ENCODE measurements at regions not wholly inside any gene's neighbourhood (a gene's known extent, or its start where the extent isn't known, plus 50 kb on each side); places are given as distances from the start of the nearest gene placed in this dataset.
"Not testable (repeated sequence)": the region's sequence is repeated elsewhere in the genome, so short reads cannot be mapped to it uniquely, and the experiment has no call there.

GRCh38 chr1:30445449-30445848 lies 277.9 kb downstream of the MATN1 start:
- no peak for DNase-seq (ENCODE audit: insufficient read length)
- TF ChIP-seq POLR2AphosphoS5 (IDR thresholded peaks at IDR 0.05; ENCODE audit: low read depth, low read length) (no peak), POLR2A (IDR thresholded peaks at IDR 0.05; ENCODE audit: low read depth, low read length) (no peak), TAF1 (IDR thresholded peaks at IDR 0.05; ENCODE audit: borderline replicate concordance, low read depth, low read length) (no peak)
- no peak for FAIRE-seq

GRCh38 chr1:30444850-30445249 lies 278.5 kb downstream of the MATN1 start:
- TF ChIP-seq POLR2A (IDR thresholded peaks at IDR 0.05; ENCODE audit: low read depth, low read length) = no peak
- TF ChIP-seq TAF1 (IDR thresholded peaks at IDR 0.05; ENCODE audit: borderline replicate concordance, low read depth, low read length) = no peak
- TF ChIP-seq POLR2AphosphoS5 (IDR thresholded peaks at IDR 0.05; ENCODE audit: low read depth, low read length) = no peak
- DNase-seq (ENCODE audit: insufficient read length) = no peak
- no peak for FAIRE-seq

- no peak for FAIRE-seq
Observed at GRCh38 chr1:30444401-30444800, 279.0 kb downstream of the MATN1 start.

GRCh38 chr1:30438274-30438673 lies 285.1 kb downstream of the MATN1 start:
- not testable (repeated sequence) for DNase-seq (ENCODE audit: insufficient read length); FAIRE-seq

More at GRCh38 chr1:30444401-30444800, 279.0 kb downstream of the MATN1 start:
- TF ChIP-seq POLR2AphosphoS5 (IDR thresholded peaks at IDR 0.05; ENCODE audit: low read depth, low read length) (no peak), POLR2A (IDR thresholded peaks at IDR 0.05; ENCODE audit: low read depth, low read length) (no peak), TAF1 (IDR thresholded peaks at IDR 0.05; ENCODE audit: borderline replicate concordance, low read depth, low read length) (no peak)
- DNase-seq (ENCODE audit: insufficient read length) = no peak

GRCh38 chr1:30437059-30437576 lies 286.3 kb downstream of the MATN1 start:
- no peak for DNase-seq (ENCODE audit: insufficient read length)
- FAIRE-seq = no peak
- TF ChIP-seq POLR2AphosphoS5 (IDR thresholded peaks at IDR 0.05; ENCODE audit: low read depth, low read length) = no peak
- no peak for TF ChIP-seq POLR2A (IDR thresholded peaks at IDR 0.05; ENCODE audit: low read depth, low read length)
- TF ChIP-seq TAF1 (IDR thresholded peaks at IDR 0.05; ENCODE audit: borderline replicate concordance, low read depth, low read length) = no peak

GRCh38 chr1:30427545-30427944 lies 295.8 kb downstream of the MATN1 start:
- FAIRE-seq (no peak), DNase-seq (ENCODE audit: insufficient read length) (no peak)
- TF ChIP-seq POLR2A (IDR thresholded peaks at IDR 0.05; ENCODE audit: low read depth, low read length) (no peak), TAF1 (IDR thresholded peaks at IDR 0.05; ENCODE audit: borderline replicate concordance, low read depth, low read length) (no peak), POLR2AphosphoS5 (IDR thresholded peaks at IDR 0.05; ENCODE audit: low read depth, low read length) (no peak)

GRCh38 chr1:30425046-30425445 lies 298.3 kb downstream of the MATN1 start:
- no peak for FAIRE-seq

GRCh38 chr1:30423570-30423969 lies 299.8 kb downstream of the MATN1 start:
- TF ChIP-seq TAF1 (IDR thresholded peaks at IDR 0.05; ENCODE audit: borderline replicate concordance, low read depth, low read length) (no peak), POLR2A (IDR thresholded peaks at IDR 0.05; ENCODE audit: low read depth, low read length) (no peak), POLR2AphosphoS5 (IDR thresholded peaks at IDR 0.05; ENCODE audit: low read depth, low read length) (no peak)
- FAIRE-seq (no peak), DNase-seq (ENCODE audit: insufficient read length) (no peak)

More at GRCh38 chr1:30425046-30425445, 298.3 kb downstream of the MATN1 start:
- no peak for DNase-seq (ENCODE audit: insufficient read length)
- TF ChIP-seq POLR2A (IDR thresholded peaks at IDR 0.05; ENCODE audit: low read depth, low read length) = no peak
- TF ChIP-seq POLR2AphosphoS5 (IDR thresholded peaks at IDR 0.05; ENCODE audit: low read depth, low read length) = no peak
- TF ChIP-seq TAF1 (IDR thresholded peaks at IDR 0.05; ENCODE audit: borderline replicate concordance, low read depth, low read length) = no peak

GRCh38 chr1:30422251-30422650 lies 301.1 kb downstream of the MATN1 start:
- no peak for FAIRE-seq
- no peak for DNase-seq (ENCODE audit: insufficient read length)
- no peak for TF ChIP-seq TAF1 (IDR thresholded peaks at IDR 0.05; ENCODE audit: borderline replicate concordance, low read depth, low read length)
- TF ChIP-seq POLR2A (IDR thresholded peaks at IDR 0.05; ENCODE audit: low read depth, low read length) = no peak

- no peak for FAIRE-seq
- no peak for TF ChIP-seq POLR2AphosphoS5 (IDR thresholded peaks at IDR 0.05; ENCODE audit: low read depth, low read length)
- no peak for TF ChIP-seq POLR2A (IDR thresholded peaks at IDR 0.05; ENCODE audit: low read depth, low read length)
- TF ChIP-seq TAF1 (IDR thresholded peaks at IDR 0.05; ENCODE audit: borderline replicate concordance, low read depth, low read length) = no peak
- no peak for DNase-seq (ENCODE audit: insufficient read length)
Observed at GRCh38 chr1:30420519-30421050, 302.8 kb downstream of the MATN1 start.

- FAIRE-seq (no peak), DNase-seq (ENCODE audit: insufficient read length) (no peak)
- TF ChIP-seq POLR2AphosphoS5 (IDR thresholded peaks at IDR 0.05; ENCODE audit: low read depth, low read length) (no peak), TAF1 (IDR thresholded peaks at IDR 0.05; ENCODE audit: borderline replicate concordance, low read depth, low read length) (no peak), POLR2A (IDR thresholded peaks at IDR 0.05; ENCODE audit: low read depth, low read length) (no peak)
Observed at GRCh38 chr1:30419831-30420230, 303.6 kb downstream of the MATN1 start.

GRCh38 chr1:30418939-30419720 lies 304.3 kb downstream of the MATN1 start:
- FAIRE-seq (no peak), DNase-seq (ENCODE audit: insufficient read length) (no peak)
- TF ChIP-seq TAF1 (IDR thresholded peaks at IDR 0.05; ENCODE audit: borderline replicate concordance, low read depth, low read length) = no peak
- no peak for TF ChIP-seq POLR2A (IDR thresholded peaks at IDR 0.05; ENCODE audit: low read depth, low read length)
- TF ChIP-seq POLR2AphosphoS5 (IDR thresholded peaks at IDR 0.05; ENCODE audit: low read depth, low read length) = no peak
